H9 (cell line): ENCODE measurements at regions not wholly inside any gene's neighbourhood (a gene's known extent, or its start where the extent isn't known, plus 50 kb on each side); places are given as distances from the start of the nearest gene placed in this dataset.

Experiments
- DNase-seq: peaks from one replicate; pipeline ENCODE4 v3.0.0-alpha.2; 2017
- H2AFZ ChIP-seq: one replicate; pipeline ENCODE4 v1.6.1; 2013; ENCODE audit warnings: mild to moderate bottlenecking, low read length, control low read depth, moderate library complexity
- H2AK5ac ChIP-seq: 2 replicates; pipeline ENCODE4 v1.6.1; 2013; ENCODE audit warnings: low read length, control low read depth, mixed read lengths; ENCODE audit not compliant: insufficient read length
- H2BK120ac ChIP-seq: one replicate; pipeline ENCODE4 v1.6.1; 2013; ENCODE audit warnings: low read depth, mild to moderate bottlenecking, low read length, control low read depth, inconsistent platforms; ENCODE audit not compliant: poor library complexity, severe bottlenecking
- H2BK12ac ChIP-seq: 2 replicates; pipeline ENCODE4 v1.6.1; 2013; ENCODE audit warnings: low read length, control low read depth, mixed read lengths, low read depth; ENCODE audit not compliant: insufficient read length
- H2BK15ac ChIP-seq: 2 replicates; pipeline ENCODE4 v1.6.1; 2013; ENCODE audit warnings: low read depth, low read length, control low read depth
- H2BK20ac ChIP-seq: one replicate; pipeline ENCODE4 v1.6.1; 2013; ENCODE audit warnings: low read depth, mild to moderate bottlenecking, low read length, control low read depth, inconsistent platforms; ENCODE audit not compliant: poor library complexity, severe bottlenecking
- H2BK5ac ChIP-seq: 2 replicates; pipeline ENCODE4 v1.6.1; 2013; ENCODE audit warnings: low read length, control low read depth, mixed read lengths; ENCODE audit not compliant: insufficient read length
- H3K14ac ChIP-seq: 2 replicates; pipeline ENCODE4 v1.6.1; 2013; ENCODE audit warnings: low read length, control low read depth; ENCODE audit not compliant: insufficient read depth
- H3K18ac ChIP-seq: 2 replicates; pipeline ENCODE4 v1.6.1; 2013; ENCODE audit warnings: low read depth, mild to moderate bottlenecking, mixed read lengths, low read length, control low read depth; ENCODE audit not compliant: insufficient read length
- H3K23ac ChIP-seq: 2 replicates; pipeline ENCODE4 v1.6.1; 2013; ENCODE audit warnings: low read length, control low read depth, mixed read lengths, low read depth; ENCODE audit not compliant: insufficient read length
- H3K23me2 ChIP-seq: 2 replicates; pipeline ENCODE4 v1.6.1; 2013; ENCODE audit warnings: low read depth, mild to moderate bottlenecking, mixed read lengths, low read length, control low read depth; ENCODE audit not compliant: insufficient read length, poor library complexity, severe bottlenecking
- H3K27ac ChIP-seq: 2 replicates; pipeline ENCODE4 v1.5.1; 2013; ENCODE audit warnings: low read length, control low read depth, mixed read lengths, low read depth; ENCODE audit not compliant: insufficient read length
- H3K27me3 ChIP-seq: 2 replicates; pipeline ENCODE4 v1.6.1; 2013; ENCODE audit warnings: low read length, control low read depth, inconsistent platforms; ENCODE audit not compliant: insufficient read depth
- H3K4ac ChIP-seq: 2 replicates; pipeline ENCODE4 v1.6.1; 2013; ENCODE audit warnings: low read depth, mild to moderate bottlenecking, control low read depth, inconsistent platforms, low read length, moderate library complexity
- H3K4me1 ChIP-seq: 2 replicates; pipeline ENCODE4 v1.6.1; 2013; ENCODE audit warnings: low read length, control low read depth, inconsistent platforms; ENCODE audit not compliant: insufficient read depth
- H3K4me2 ChIP-seq: 2 replicates; pipeline ENCODE4 v1.6.1; 2013; ENCODE audit warnings: low read length, control low read depth, mixed read lengths; ENCODE audit not compliant: insufficient read length, insufficient read depth
- H3K56ac ChIP-seq: 2 replicates; pipeline ENCODE4 v1.6.1; 2013; ENCODE audit warnings: low read depth, mild to moderate bottlenecking, mixed read lengths, low read length, control low read depth; ENCODE audit not compliant: insufficient read length
- H3K79me1 ChIP-seq: 2 replicates; pipeline ENCODE4 v1.6.1; 2013; ENCODE audit warnings: low read depth, mild to moderate bottlenecking, moderate library complexity, low read length, control low read depth, inconsistent platforms; ENCODE audit not compliant: insufficient read depth, poor library complexity, severe bottlenecking
- H3K79me2 ChIP-seq: 2 replicates; pipeline ENCODE4 v1.6.1; 2013; ENCODE audit warnings: low read length, control low read depth, inconsistent platforms; ENCODE audit not compliant: insufficient read depth
- H3K9ac ChIP-seq: 2 replicates; pipeline ENCODE4 v1.6.1; 2013; ENCODE audit warnings: low read length, control low read depth, mixed read lengths; ENCODE audit not compliant: insufficient read length; ENCODE audit errors: extremely low read depth
- H3K9me3 ChIP-seq: one replicate; pipeline ENCODE4 v1.6.1; 2013; ENCODE audit warnings: low read depth, low read length, inconsistent platforms; ENCODE audit not compliant: control insufficient read depth
- H3T11ph ChIP-seq: one replicate; pipeline ENCODE4 v1.6.1; 2013; ENCODE audit warnings: mild to moderate bottlenecking, low read length, control low read depth, inconsistent platforms
- H4K20me1 ChIP-seq: one replicate; pipeline ENCODE4 v1.6.1; 2013; ENCODE audit not compliant: control insufficient read depth, insufficient read length, insufficient read depth
- H4K5ac ChIP-seq: 2 replicates; pipeline ENCODE4 v1.6.1; 2013; ENCODE audit warnings: low read depth, mild to moderate bottlenecking, mixed read lengths, low read length, control low read depth; ENCODE audit not compliant: insufficient read length
- H4K8ac ChIP-seq: replicated peaks from 2 replicates; pipeline ENCODE4 v1.6.1; 2013; ENCODE audit warnings: low read length, control low read depth, mixed read lengths, low read depth; ENCODE audit not compliant: insufficient read length
- H4K91ac ChIP-seq: 2 replicates; pipeline ENCODE4 v1.6.1; 2013; ENCODE audit warnings: low read depth, mild to moderate bottlenecking, moderate library complexity, mixed read lengths, low read length, control low read depth; ENCODE audit not compliant: insufficient read length
- H3K27ac Mint-ChIP-seq, 3 experiments: 2 replicates in 2 of 3; 3 replicates in 1 of 3; pipeline ENCODE4 v1.8.0; 2020 to 2021; ENCODE audit warnings: mixed read lengths in 3 of 3, mild to moderate bottlenecking in 1 of 3, moderate library complexity in 1 of 3
- H3K27me3 Mint-ChIP-seq: 2 replicates; pipeline ENCODE4 v1.8.0; 2021; ENCODE audit warnings: low read depth, mild to moderate bottlenecking, moderate library complexity, mixed read lengths
- H3K36me3 Mint-ChIP-seq, 3 experiments: 2 replicates in 2 of 3; 3 replicates in 1 of 3; pipeline ENCODE4 v1.8.0; 2020 to 2021; ENCODE audit warnings: low read depth in 3 of 3, mixed read lengths in 3 of 3; ENCODE audit not compliant: insufficient read depth in 1 of 3
- H3K4me1 Mint-ChIP-seq, 2 experiments: 2 replicates each; pipeline ENCODE4 v1.8.0; 2020; ENCODE audit warnings: mixed read lengths in 2 of 2
- H3K4me3 Mint-ChIP-seq, 2 experiments: 2 replicates in 1 of 2; 3 replicates in 1 of 2; pipeline ENCODE4 v1.8.0; 2020 to 2021; ENCODE audit warnings: mild to moderate bottlenecking in 2 of 2, mixed read lengths in 2 of 2, moderate library complexity in 1 of 2
- H3K9me3 Mint-ChIP-seq, 2 experiments: 2 replicates in 1 of 2; 3 replicates in 1 of 2; pipeline ENCODE4 v1.8.0; 2020; ENCODE audit warnings: mild to moderate bottlenecking in 2 of 2, mixed read lengths in 2 of 2, moderate library complexity in 1 of 2
- WGBS: extraction: QIAGEN DNeasy Blood & Tissue Kit; methylation state at CpG from one replicate; pipeline ENCODE4 v1.1.7; 2013; ENCODE audit warnings: missing lambda C conversion rate, low lambda C conversion rate, mixed read lengths; ENCODE audit not compliant: insufficient read length; ENCODE audit errors: extremely low coverage; 5-methylcytosine and 5-hydroxymethylcytosine counted together
- TF ChIP-seq, protein P1 (sequence below): fragments of 200-600 bp; sonication (generic); conservative IDR thresholded peaks from 3 replicates; pipeline ENCODE4 v1.8.0; 2021; ENCODE audit warnings: antibody characterized with exemption, mild to moderate bottlenecking

DNA sequence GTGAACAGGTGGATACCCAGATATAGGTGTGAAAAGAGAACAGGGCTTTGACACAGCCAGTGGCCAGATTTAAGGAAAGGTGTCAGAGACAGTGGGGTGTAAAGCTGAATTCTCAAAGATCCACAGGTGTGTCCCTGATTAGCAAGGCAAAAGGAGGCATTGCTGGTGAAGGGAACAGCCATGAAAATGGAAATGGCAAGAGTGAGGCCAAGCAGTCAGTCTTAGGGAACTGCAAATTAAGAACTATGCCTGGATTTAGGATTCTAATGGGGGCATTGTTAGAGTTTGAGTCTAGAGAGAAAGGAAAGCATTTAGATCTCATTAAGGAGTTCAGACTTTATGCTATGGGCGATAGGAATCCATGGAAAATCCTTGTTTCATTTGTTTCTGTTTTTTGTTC, 789.2 kb downstream of the MAFB start:
- no peak overlapping the region for H2BK20ac ChIP-seq
- H3K27me3 ChIP-seq = no peaks in the 10 kb centered on the region
- no peak overlapping the region for H3T11ph ChIP-seq
- no peaks in the 10 kb centered on the region for H3K23me2 ChIP-seq
- H2AFZ ChIP-seq = no peak overlapping the region
- H2BK120ac ChIP-seq = no peak overlapping the region
- H4K91ac ChIP-seq = no peak overlapping the region
- H3K27ac Mint-ChIP-seq = peak overlapping the region in 2 of 3 experiments; percentile 93 to 97; a peak in 3 of 7 replicates
- H2BK15ac ChIP-seq = no peak overlapping the region
- TF ChIP-seq, protein P1, sequence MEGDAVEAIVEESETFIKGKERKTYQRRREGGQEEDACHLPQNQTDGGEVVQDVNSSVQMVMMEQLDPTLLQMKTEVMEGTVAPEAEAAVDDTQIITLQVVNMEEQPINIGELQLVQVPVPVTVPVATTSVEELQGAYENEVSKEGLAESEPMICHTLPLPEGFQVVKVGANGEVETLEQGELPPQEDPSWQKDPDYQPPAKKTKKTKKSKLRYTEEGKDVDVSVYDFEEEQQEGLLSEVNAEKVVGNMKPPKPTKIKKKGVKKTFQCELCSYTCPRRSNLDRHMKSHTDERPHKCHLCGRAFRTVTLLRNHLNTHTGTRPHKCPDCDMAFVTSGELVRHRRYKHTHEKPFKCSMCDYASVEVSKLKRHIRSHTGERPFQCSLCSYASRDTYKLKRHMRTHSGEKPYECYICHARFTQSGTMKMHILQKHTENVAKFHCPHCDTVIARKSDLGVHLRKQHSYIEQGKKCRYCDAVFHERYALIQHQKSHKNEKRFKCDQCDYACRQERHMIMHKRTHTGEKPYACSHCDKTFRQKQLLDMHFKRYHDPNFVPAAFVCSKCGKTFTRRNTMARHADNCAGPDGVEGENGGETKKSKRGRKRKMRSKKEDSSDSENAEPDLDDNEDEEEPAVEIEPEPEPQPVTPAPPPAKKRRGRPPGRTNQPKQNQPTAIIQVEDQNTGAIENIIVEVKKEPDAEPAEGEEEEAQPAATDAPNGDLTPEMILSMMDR = no peak
- H2BK12ac ChIP-seq = no peak overlapping the region
- H3K9me3 ChIP-seq = no peaks in the 10 kb centered on the region
- no peak overlapping the region for H3K27ac ChIP-seq
- H3K27me3 Mint-ChIP-seq = no peaks in the 10 kb centered on the region
- peaks cover 0 to 16% (median 4%) of the 10 kb centered on the region in 3 experiments; a peak in 5 of 7 replicates for H3K36me3 Mint-ChIP-seq
- no peak overlapping the region for H2AK5ac ChIP-seq
- no peak overlapping the region for H4K5ac ChIP-seq
- no peak overlapping the region for H3K4me2 ChIP-seq
- no peak overlapping the region for H3K9ac ChIP-seq
- H3K4me3 Mint-ChIP-seq = no peak overlapping the region; a peak in 1 of 5 replicates
- no peaks in the 10 kb centered on the region for H4K20me1 ChIP-seq
- DNase-seq = peak; percentile 58
- H3K56ac ChIP-seq = no peak overlapping the region
- no peak overlapping the region for H2BK5ac ChIP-seq
- WGBS = no CpG with 5 or more reads among the region's 1 CpG
- no peak overlapping the region for H4K8ac ChIP-seq
- no peaks in the 10 kb centered on the region for H3K79me1 ChIP-seq
- peaks cover 32 to 43% of the 10 kb centered on the region in 2 experiments for H3K4me1 Mint-ChIP-seq
- H3K14ac ChIP-seq = no peak overlapping the region
- no peaks in the 10 kb centered on the region; a peak in 1 of 5 replicates for H3K9me3 Mint-ChIP-seq
- H3K4ac ChIP-seq = no peak overlapping the region
- H3K23ac ChIP-seq = no peak overlapping the region
- H3K79me2 ChIP-seq = no peaks in the 10 kb centered on the region
- no peak overlapping the region for H3K18ac ChIP-seq
- peaks cover 10% of the 10 kb centered on the region; the same call in 1 of the 2 replicates for H3K4me1 ChIP-seq
